IMR-90 (cell line): ENCODE measurements at regions not wholly inside any gene's neighbourhood (a gene's known extent, or its start where the extent isn't known, plus 50 kb on each side); places are given as distances from the start of the nearest gene placed in this dataset.

Experiments
- ATAC-seq: fragments of 200-7000 bp; cut with Tn5 transposase; 2 replicates; pipeline ENCODE4 v1.9.1; 2020; ENCODE audit warnings: low read depth, mild to moderate bottlenecking, moderate library complexity
- BruUV-seq: library from RNA; stranded (reverse); fragments of 400-500 nt; replicated peaks from 2 replicates; lab custom pipeline; 2021; lab: Mats Ljungman, UMichigan
- CTCF ChIA-PET: fragments of 300-600 bp; formaldehyde crosslinking; extraction: SDS; loops from one replicate; lab custom pipeline; 2021; ENCODE audit warnings: antibody characterized with exemption; lab: Yijun Ruan, JAX
- POLR2A ChIA-PET: fragments of 300-600 bp; sonication (Branson Sonifier 250); formaldehyde crosslinking; loops from one replicate; lab custom pipeline; 2022; ENCODE audit warnings: antibody characterized with exemption; ENCODE audit not compliant: unreplicated experiment; lab: Charles Lee
- DNase-seq: peaks from one replicate; pipeline ENCODE4 v3.0.0; 2013
- H2AFZ ChIP-seq: replicated peaks from 2 replicates; pipeline ENCODE3; 2013; ENCODE audit warnings: low read length, mild to moderate bottlenecking; ENCODE audit not compliant: poor library complexity
- H2AK5ac ChIP-seq: 2 replicates; pipeline ENCODE4 v1.6.1; 2013; ENCODE audit warnings: low read depth, low read length, inconsistent platforms
- H2AK9ac ChIP-seq: replicated peaks from 2 replicates; pipeline ENCODE3; 2013; ENCODE audit warnings: mild to moderate bottlenecking, low read depth, low read length, moderate library complexity; ENCODE audit not compliant: poor library complexity
- H2BK120ac ChIP-seq: 2 replicates; pipeline ENCODE4 v1.6.1; 2013; ENCODE audit warnings: low read depth, low read length, inconsistent platforms
- H2BK15ac ChIP-seq: 3 replicates; pipeline ENCODE4 v1.6.1; 2013; ENCODE audit warnings: low read depth, low read length, inconsistent platforms
- H2BK20ac ChIP-seq: 2 replicates; pipeline ENCODE4 v1.6.1; 2013; ENCODE audit warnings: low read depth, mild to moderate bottlenecking, inconsistent platforms, low read length, moderate library complexity
- H2BK5ac ChIP-seq: 2 replicates; pipeline ENCODE4 v1.6.1; 2013; ENCODE audit warnings: mild to moderate bottlenecking, low read depth, low read length, inconsistent platforms; ENCODE audit not compliant: poor library complexity, severe bottlenecking
- H3K14ac ChIP-seq: replicated peaks from 2 replicates; pipeline ENCODE4 v1.6.1; 2013; ENCODE audit warnings: low read depth, low read length, inconsistent platforms
- H3K18ac ChIP-seq: 2 replicates; pipeline ENCODE4 v1.6.1; 2013; ENCODE audit warnings: low read depth, low read length, control low read depth
- H3K23ac ChIP-seq: 2 replicates; pipeline ENCODE4 v1.6.1; 2013; ENCODE audit warnings: low read depth, low read length, inconsistent platforms
- H3K27ac ChIP-seq: 2 replicates; pipeline ENCODE4 v1.5.1; 2013; ENCODE audit warnings: mild to moderate bottlenecking, control low read depth, low read length; ENCODE audit not compliant: insufficient read depth
- H3K27me3 ChIP-seq: 2 replicates; pipeline ENCODE4 v1.6.1; 2013; ENCODE audit warnings: low read length; ENCODE audit not compliant: control insufficient read depth, insufficient read depth
- H3K36me3 ChIP-seq: 2 replicates; pipeline ENCODE4 v1.6.1; 2013; ENCODE audit warnings: low read length, mixed read lengths; ENCODE audit not compliant: control insufficient read depth, insufficient read depth
- H3K4ac ChIP-seq: 2 replicates; pipeline ENCODE4 v1.6.1; 2013; ENCODE audit warnings: low read depth, low read length, inconsistent platforms
- H3K4me1 ChIP-seq: 2 replicates; pipeline ENCODE4 v1.6.1; 2013; ENCODE audit warnings: low read length, mixed read lengths; ENCODE audit not compliant: control insufficient read depth, insufficient read depth
- H3K4me2 ChIP-seq: 2 replicates; pipeline ENCODE4 v1.6.1; 2013; ENCODE audit warnings: low read depth, mild to moderate bottlenecking, control low read depth, low read length, moderate library complexity
- H3K4me3 ChIP-seq: 2 replicates; pipeline ENCODE4 v1.5.1; 2013; ENCODE audit warnings: low read depth, mild to moderate bottlenecking, control low read depth, low read length, moderate library complexity; ENCODE audit not compliant: insufficient read depth
- H3K56ac ChIP-seq: 2 replicates; pipeline ENCODE4 v1.6.1; 2013; ENCODE audit warnings: low read length, inconsistent platforms; ENCODE audit not compliant: insufficient read depth; ENCODE audit errors: extremely low read depth
- H3K79me1 ChIP-seq, 2 experiments: 2 replicates each; pipeline ENCODE4 v1.6.1; 2013; ENCODE audit warnings: low read length in 2 of 2, inconsistent platforms in 1 of 2, low read depth in 1 of 2
- H3K9ac ChIP-seq: 2 replicates; pipeline ENCODE4 v1.6.1; 2013; ENCODE audit warnings: low read depth, low read length, control low read depth
- H3K9me1 ChIP-seq: 2 replicates; pipeline ENCODE4 v1.6.1; 2013; ENCODE audit warnings: low read length, inconsistent platforms; ENCODE audit not compliant: insufficient read depth
- H3K9me3 ChIP-seq: 2 replicates; pipeline ENCODE4 v1.6.1; 2013; ENCODE audit warnings: low read length; ENCODE audit not compliant: control insufficient read depth, insufficient read depth
- H4K20me1 ChIP-seq: 2 replicates; pipeline ENCODE4 v1.6.1; 2013; ENCODE audit warnings: low read length, inconsistent platforms; ENCODE audit not compliant: insufficient read depth
- H4K5ac ChIP-seq: 2 replicates; pipeline ENCODE4 v1.6.1; 2013; ENCODE audit warnings: mild to moderate bottlenecking, low read depth, low read length, control low read depth
- H4K8ac ChIP-seq, 2 experiments: 2 replicates each; pipeline ENCODE4 v1.6.1; 2013; ENCODE audit warnings: low read depth in 2 of 2, low read length in 2 of 2, control low read depth in 1 of 2, inconsistent platforms in 1 of 2
- H4K91ac ChIP-seq: 2 replicates; pipeline ENCODE4 v1.6.1; 2013; ENCODE audit warnings: low read depth, low read length, inconsistent platforms; ENCODE audit not compliant: insufficient read depth
- POLR2A ChIP-seq: IDR thresholded peaks from 2 replicates; pipeline ENCODE4 v1.6.1; 2012; ENCODE audit warnings: mild to moderate bottlenecking, low read depth, low read length
- RCOR1 ChIP-seq: IDR thresholded peaks from 2 replicates; pipeline ENCODE4 v1.6.1; 2012; ENCODE audit warnings: mild to moderate bottlenecking, low read length, improper control_type of control experiment; ENCODE audit not compliant: insufficient replicate concordance
- USF2 ChIP-seq: fragments of 150-350 bp; IDR thresholded peaks from 2 replicates; pipeline ENCODE4 v1.6.1; 2017; ENCODE audit warnings: mild to moderate bottlenecking, antibody characterized with exemption, low read length, low read depth
- WGBS, 2 experiments: methylation state at CpG; one replicate each; pipeline versions ENCODE4 v1.1.5 to v1.1.7; 2013; ENCODE audit warnings: missing lambda C conversion rate in 2 of 2; ENCODE audit not compliant: insufficient read length in 1 of 2; ENCODE audit errors: extremely low coverage in 2 of 2; 5-methylcytosine and 5-hydroxymethylcytosine counted together
- dilution Hi-C: fragments of 300-500 bp; cut with HindIII; formaldehyde crosslinking; loops from one replicate; pipeline ENCODE4 v1.14.3; 2018; ENCODE audit warnings: low sequenced_read_pairs; ENCODE audit not compliant: unreplicated experiment
- in situ Hi-C: fragments of 300-500 bp; cut with MboI; formaldehyde crosslinking; loops from 3 replicates; pipeline ENCODE4 v1.14.3; 2019; ENCODE audit warnings: low sequenced_read_pairs, inconsistent platforms, mixed read lengths
- intact Hi-C: fragments of 100-400 bp; cut with micrococcal nuclease; formaldehyde crosslinking; loops from 2 replicates; pipeline ENCODE4 v1.10.0; 2022

- ChIA-PET POLR2A (no interaction called here), CTCF (no interaction called here)
- no peak for ATAC-seq
- Histone ChIP-seq H3K14ac (no peak overlapping the region), H4K8ac (no peak overlapping the region), H3K23ac (no peak overlapping the region), H2BK20ac (no peak overlapping the region), H3K27me3 (no peaks in the 10 kb centered on the region; the same call in 1 of the 2 replicates), H3K18ac (no peak overlapping the region), H3K9me1 (no peaks in the 10 kb centered on the region), H4K20me1 (no peaks in the 10 kb centered on the region), H3K27ac (no peak overlapping the region), H4K91ac (no peak overlapping the region), H3K36me3 (no peaks in the 10 kb centered on the region), H2BK15ac (no peak overlapping the region), H3K79me1 (no peaks in the 10 kb centered on the region), H4K5ac (no peak overlapping the region), H2BK120ac (no peak overlapping the region), H2BK5ac (no peak overlapping the region), H2AFZ (no peak overlapping the region), H2AK5ac (no peak overlapping the region), H3K9ac (no peak overlapping the region), H3K4me3 (no peak overlapping the region), H2AK9ac (no peak overlapping the region), H3K4ac (no peak overlapping the region), H3K9me3 (no peaks in the 10 kb centered on the region), H3K56ac (no peak overlapping the region), H3K4me1 (no peaks in the 10 kb centered on the region), H3K4me2 (no peak overlapping the region)
- TF ChIP-seq POLR2A (no peak), USF2 (no peak), RCOR1 (no peak)
- in situ Hi-C loops (no loop called here), dilution Hi-C loops (no loop called here), intact Hi-C loops (no loop called here)
- WGBS, 2 experiments, result 79% methylated on average over 2 of the region's 9 CpGs; no CpG with 5 or more reads in 1 of the 2 experiments
- no TSS peak for BruUV-seq
- DNase-seq, result no peak
Observed at GRCh38 chr21:31395268-31395667, 51.2 kb upstream of the TIAM1 start.
